Right atrium auricular region (tissue), 2 donors: ENCODE measurements at regions not wholly inside any gene's neighbourhood (a gene's known extent, or its start where the extent isn't known, plus 50 kb on each side); places are given as distances from the start of the nearest gene placed in this dataset.

Experiments
- DNase-seq: peaks from one replicate; pipeline ENCODE4 v3.0.0-alpha.2; 2019; ENCODE audit warnings: low spot score
- H3K27ac ChIP-seq, 2 donors: fragments of 200-600 bp; sonication (generic); 1 replicate in 1 of 2; 2 replicates in 1 of 2; pipeline ENCODE4 v1.5.1; 2016 to 2019
- H3K27me3 ChIP-seq, 2 donors: fragments of 200-600 bp; sonication (generic); one replicate each; pipeline versions ENCODE4 v1.5.1 to v1.6.0; 2017 to 2019
- H3K36me3 ChIP-seq: fragments of 200-600 bp; sonication (generic); one replicate; pipeline ENCODE4 v1.5.1; 2016
- H3K4me1 ChIP-seq, 2 donors: fragments of 200-600 bp; sonication (generic); one replicate each; pipeline versions ENCODE4 v1.5.1 to v1.6.0; 2017 to 2019
- H3K4me3 ChIP-seq, 2 donors: fragments of 200-600 bp; sonication (generic); 1 replicate in 1 of 2; 2 replicates in 1 of 2; pipeline ENCODE4 v1.5.1; 2017 to 2019; ENCODE audit warnings: mild to moderate bottlenecking in 1 of 2, moderate library complexity in 1 of 2
- H3K9me3 ChIP-seq, 2 donors: fragments of 200-600 bp; sonication (generic); one replicate each; pipeline ENCODE4 v1.5.1; 2019
- TF ChIP-seq, protein P1 (sequence below), 2 donors: fragments of 200-600 bp; sonication (generic); IDR thresholded peaks; one replicate each; pipeline ENCODE4 v1.5.1; 2019; ENCODE audit warnings: antibody characterized with exemption in 2 of 2

DNA sequence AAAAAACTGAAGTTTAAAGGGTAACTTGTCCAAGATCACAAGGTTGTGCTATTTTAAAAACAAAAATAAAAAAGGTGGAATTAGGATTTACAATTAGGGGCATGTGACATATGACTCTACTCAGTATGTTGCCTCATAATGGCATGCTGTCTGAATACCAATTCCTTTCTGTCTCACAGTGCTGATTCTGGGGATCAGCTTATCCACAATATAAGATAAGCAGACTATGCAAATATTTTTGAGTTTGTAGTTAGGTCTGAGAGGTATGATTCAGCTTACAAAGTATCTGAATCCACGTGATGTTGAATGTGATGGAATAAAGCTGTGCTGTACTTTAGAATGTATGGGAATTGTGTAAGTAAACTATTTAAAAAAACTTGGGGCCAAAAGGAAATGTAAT lies 216.6 kb downstream of the HHIPL2 start:
- Histone ChIP-seq H3K4me3 (no peak overlapping the region), H3K4me1 (no peaks in the 10 kb centered on the region), H3K9me3 (no peaks in the 10 kb centered on the region), H3K27ac (no peak overlapping the region), H3K36me3 (no peaks in the 10 kb centered on the region), H3K27me3 (no peaks in the 10 kb centered on the region)
- TF ChIP-seq, protein P1, sequence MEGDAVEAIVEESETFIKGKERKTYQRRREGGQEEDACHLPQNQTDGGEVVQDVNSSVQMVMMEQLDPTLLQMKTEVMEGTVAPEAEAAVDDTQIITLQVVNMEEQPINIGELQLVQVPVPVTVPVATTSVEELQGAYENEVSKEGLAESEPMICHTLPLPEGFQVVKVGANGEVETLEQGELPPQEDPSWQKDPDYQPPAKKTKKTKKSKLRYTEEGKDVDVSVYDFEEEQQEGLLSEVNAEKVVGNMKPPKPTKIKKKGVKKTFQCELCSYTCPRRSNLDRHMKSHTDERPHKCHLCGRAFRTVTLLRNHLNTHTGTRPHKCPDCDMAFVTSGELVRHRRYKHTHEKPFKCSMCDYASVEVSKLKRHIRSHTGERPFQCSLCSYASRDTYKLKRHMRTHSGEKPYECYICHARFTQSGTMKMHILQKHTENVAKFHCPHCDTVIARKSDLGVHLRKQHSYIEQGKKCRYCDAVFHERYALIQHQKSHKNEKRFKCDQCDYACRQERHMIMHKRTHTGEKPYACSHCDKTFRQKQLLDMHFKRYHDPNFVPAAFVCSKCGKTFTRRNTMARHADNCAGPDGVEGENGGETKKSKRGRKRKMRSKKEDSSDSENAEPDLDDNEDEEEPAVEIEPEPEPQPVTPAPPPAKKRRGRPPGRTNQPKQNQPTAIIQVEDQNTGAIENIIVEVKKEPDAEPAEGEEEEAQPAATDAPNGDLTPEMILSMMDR (IDR thresholded peaks at IDR 0.05) = no peak
- no peak for DNase-seq

DNA sequence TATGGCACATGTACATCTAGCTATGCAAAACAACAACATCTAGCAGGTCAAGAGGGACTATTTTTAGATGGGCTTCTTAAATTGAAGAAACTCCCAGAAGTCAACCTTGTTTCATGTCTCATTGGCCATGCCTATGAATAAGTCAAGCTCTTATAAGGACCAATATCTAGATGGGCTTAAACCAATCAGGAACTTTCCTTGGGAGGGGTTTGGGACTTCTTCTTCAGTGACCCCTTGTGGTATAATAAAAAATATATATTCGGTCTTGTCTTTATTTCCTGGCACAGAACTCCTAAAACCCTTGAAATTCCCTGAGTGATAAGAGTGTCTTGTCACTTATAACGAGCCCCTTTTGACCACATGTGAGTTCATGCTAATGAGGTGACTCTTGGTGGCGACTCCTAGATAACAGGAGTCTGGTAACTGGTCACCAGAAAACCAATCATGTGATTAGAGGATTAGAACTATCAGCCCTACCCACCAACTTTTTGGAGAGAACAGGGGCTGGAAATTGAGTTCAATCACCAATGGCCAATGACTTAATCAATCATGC lies 218.3 kb downstream of the HHIPL2 start:
- no peak for DNase-seq
- no peaks in the 10 kb centered on the region for H3K4me1 ChIP-seq
- H3K4me3 ChIP-seq = no peak overlapping the region
- no peaks in the 10 kb centered on the region for H3K27me3 ChIP-seq
- TF ChIP-seq, protein P1 (IDR thresholded peaks at IDR 0.05) = no peak
- H3K9me3 ChIP-seq = no peaks in the 10 kb centered on the region
- no peak overlapping the region for H3K27ac ChIP-seq
- H3K36me3 ChIP-seq = no peaks in the 10 kb centered on the region

DNA sequence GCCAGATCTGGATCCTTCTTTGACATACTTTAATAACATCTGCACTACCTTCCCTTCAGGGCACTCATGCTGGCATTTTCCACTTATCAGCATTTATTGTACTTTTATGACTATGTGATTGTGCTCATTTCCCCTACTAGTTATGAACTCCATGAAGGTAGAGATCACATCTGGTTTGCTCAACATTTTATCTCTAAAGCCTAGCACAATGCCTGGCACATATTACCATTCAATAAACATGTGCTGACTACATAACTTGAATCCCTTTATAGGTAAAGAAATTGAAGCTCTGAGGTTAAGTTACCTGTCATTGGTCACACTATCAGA lies 221.2 kb downstream of the HHIPL2 start:
- Histone ChIP-seq H3K4me1 (no peaks in the 10 kb centered on the region), H3K27me3 (no peaks in the 10 kb centered on the region), H3K9me3 (no peaks in the 10 kb centered on the region), H3K4me3 (no peak overlapping the region), H3K36me3 (no peaks in the 10 kb centered on the region), H3K27ac (no peak overlapping the region)
- TF ChIP-seq, protein P1 (IDR thresholded peaks at IDR 0.05) = no peak
- no peak for DNase-seq

DNA sequence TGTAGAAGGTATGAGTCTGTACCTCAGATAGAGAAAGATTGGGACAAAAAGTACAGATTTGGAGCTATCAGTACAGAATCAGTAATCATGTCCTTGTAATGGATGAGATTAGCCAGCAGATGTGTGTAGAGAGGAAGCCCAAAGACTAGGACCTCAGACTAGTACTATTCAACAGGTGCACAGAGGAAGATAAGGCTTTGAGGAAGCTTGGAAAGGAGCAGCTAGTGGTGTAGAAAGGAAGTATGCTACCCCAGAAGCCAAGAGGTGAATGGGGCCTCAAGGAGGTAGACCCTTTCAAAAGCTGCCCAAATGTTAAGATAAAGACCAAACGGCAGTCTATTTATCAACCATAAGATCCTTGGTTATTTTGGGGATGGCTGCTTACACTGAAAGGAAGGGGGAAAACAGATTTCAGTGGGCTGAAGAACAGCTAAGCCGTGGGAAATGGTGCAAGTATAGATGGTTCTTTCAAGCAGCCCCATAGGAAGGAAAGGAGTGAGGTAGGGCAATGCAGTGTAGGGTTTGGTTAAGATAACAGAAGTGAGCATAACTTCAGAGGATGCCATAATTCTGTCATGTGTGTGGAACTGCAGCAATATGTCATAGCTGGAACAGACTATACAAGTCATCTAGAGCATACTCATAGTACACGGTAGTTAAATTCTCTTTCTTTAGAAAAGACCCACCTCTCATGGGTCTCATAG lies 221.7 kb downstream of the HHIPL2 start:
- no peak for DNase-seq
- H3K36me3 ChIP-seq = no peaks in the 10 kb centered on the region
- H3K9me3 ChIP-seq = no peaks in the 10 kb centered on the region
- H3K27ac ChIP-seq = no peak overlapping the region
- H3K4me1 ChIP-seq = no peaks in the 10 kb centered on the region
- no peaks in the 10 kb centered on the region for H3K27me3 ChIP-seq
- no peak overlapping the region for H3K4me3 ChIP-seq
- TF ChIP-seq, protein P1 (IDR thresholded peaks at IDR 0.05) = no peak

DNA sequence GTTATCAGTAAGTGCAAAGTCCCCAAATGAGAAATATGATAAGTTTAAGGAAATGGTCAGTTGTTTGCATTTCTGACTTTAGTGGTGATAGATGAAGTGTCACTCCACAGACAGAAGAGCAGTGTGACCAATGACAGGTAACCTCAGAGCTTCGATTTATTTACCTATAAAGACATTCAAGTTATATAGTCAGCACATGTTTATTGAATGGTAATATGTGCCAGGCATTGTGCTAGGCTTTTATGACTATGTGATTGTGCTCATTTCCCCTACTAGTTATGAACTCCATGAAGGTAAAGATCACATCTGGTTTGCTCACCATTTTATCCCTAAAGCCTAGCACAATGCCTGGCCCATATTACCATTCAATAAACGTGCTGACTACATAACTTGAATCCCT lies 222.4 kb downstream of the HHIPL2 start:
- Histone ChIP-seq H3K9me3 (no peaks in the 10 kb centered on the region), H3K36me3 (no peaks in the 10 kb centered on the region), H3K4me3 (no peak overlapping the region), H3K27ac (no peak overlapping the region), H3K27me3 (no peaks in the 10 kb centered on the region), H3K4me1 (no peaks in the 10 kb centered on the region)
- no peak for DNase-seq
- TF ChIP-seq, protein P1 (IDR thresholded peaks at IDR 0.05) = no peak

DNA sequence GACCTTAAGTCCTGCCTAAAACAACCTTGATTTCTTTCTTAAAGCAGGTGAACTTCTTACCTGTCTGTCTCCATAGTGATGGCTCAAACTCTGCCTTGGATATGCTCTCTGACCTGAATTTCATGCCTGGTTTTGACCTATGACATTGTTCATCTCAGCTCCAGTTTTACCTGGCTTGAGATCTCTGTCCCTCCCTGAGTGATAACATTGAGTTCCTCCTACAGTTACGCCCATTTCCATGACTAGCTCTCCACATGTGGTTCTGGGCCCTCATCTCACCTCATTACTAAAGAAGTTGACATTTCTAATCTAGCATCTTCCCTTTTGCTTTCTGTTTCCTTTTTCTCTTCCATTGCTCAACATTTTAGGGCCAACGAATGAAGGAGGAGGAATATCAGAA lies 233.1 kb downstream of the HHIPL2 start:
- Histone ChIP-seq H3K9me3 (no peaks in the 10 kb centered on the region), H3K27ac (no peak overlapping the region), H3K36me3 (no peaks in the 10 kb centered on the region), H3K27me3 (no peaks in the 10 kb centered on the region), H3K4me3 (no peak overlapping the region), H3K4me1 (peaks cover 0 to 7% of the 10 kb centered on the region in 2 donors)
- TF ChIP-seq, protein P1 (IDR thresholded peaks at IDR 0.05) = no peak
- DNase-seq = no peak
